22Rv1 (cell line): ENCODE measurements at regions not wholly inside any gene's neighbourhood (a gene's known extent, or its start where the extent isn't known, plus 50 kb on each side); places are given as distances from the start of the nearest gene placed in this dataset.

Experiments
- ZFX ChIP-seq: fragments of 450-650 bp; IDR thresholded peaks from 2 replicates; pipeline ENCODE4 v1.6.1; 2017; ENCODE audit warnings: antibody characterized with exemption, borderline replicate concordance
- TF ChIP-seq, protein P1 (sequence below): fragments of 450-650 bp; IDR thresholded peaks from 2 replicates; pipeline ENCODE4 v1.5.1; 2017; ENCODE audit warnings: mild to moderate bottlenecking

DNA sequence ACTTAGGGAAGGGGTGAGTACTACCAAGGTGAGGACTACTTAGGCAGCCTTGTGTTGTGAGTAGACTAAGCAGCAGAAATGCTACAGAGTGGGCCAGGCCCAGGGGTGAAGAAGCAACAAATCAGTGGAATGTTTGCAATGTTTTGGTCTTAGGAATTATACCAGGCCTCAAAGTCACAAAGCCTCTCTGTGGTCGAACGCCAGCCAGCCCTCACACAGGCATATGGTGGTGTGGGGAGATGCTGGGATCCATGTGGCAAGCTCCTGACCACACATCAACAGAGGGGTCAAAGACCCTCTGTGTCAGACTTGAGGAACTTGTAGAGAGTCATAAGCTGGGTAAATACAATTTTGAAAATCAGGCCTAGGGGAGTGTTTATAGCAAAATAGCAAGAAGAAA, 153.8 kb upstream of the KLF3 start:
- TF ChIP-seq, protein P1, sequence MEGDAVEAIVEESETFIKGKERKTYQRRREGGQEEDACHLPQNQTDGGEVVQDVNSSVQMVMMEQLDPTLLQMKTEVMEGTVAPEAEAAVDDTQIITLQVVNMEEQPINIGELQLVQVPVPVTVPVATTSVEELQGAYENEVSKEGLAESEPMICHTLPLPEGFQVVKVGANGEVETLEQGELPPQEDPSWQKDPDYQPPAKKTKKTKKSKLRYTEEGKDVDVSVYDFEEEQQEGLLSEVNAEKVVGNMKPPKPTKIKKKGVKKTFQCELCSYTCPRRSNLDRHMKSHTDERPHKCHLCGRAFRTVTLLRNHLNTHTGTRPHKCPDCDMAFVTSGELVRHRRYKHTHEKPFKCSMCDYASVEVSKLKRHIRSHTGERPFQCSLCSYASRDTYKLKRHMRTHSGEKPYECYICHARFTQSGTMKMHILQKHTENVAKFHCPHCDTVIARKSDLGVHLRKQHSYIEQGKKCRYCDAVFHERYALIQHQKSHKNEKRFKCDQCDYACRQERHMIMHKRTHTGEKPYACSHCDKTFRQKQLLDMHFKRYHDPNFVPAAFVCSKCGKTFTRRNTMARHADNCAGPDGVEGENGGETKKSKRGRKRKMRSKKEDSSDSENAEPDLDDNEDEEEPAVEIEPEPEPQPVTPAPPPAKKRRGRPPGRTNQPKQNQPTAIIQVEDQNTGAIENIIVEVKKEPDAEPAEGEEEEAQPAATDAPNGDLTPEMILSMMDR = no peak
- TF ChIP-seq ZFX = no peak
